GM23338 (cell line): ENCODE measurements at regions not wholly inside any gene's neighbourhood (a gene's known extent, or its start where the extent isn't known, plus 50 kb on each side); places are given as distances from the start of the nearest gene placed in this dataset.

Source experiments
- ATAC-seq: fragments of 200-7000 bp; cut with Tn5 transposase; 3 replicates; pipeline ENCODE4 v1.9.1; 2020
- DNase-seq: peaks from one replicate; pipeline ENCODE4 v3.0.0-alpha.2; 2015; ENCODE audit warnings: low spot score
- H2AFZ ChIP-seq: fragments of 200-600 bp; sonication (generic); 2 replicates; pipeline ENCODE4 v1.8.0; 2016; ENCODE audit warnings: antibody characterized with exemption, mild to moderate bottlenecking, moderate library complexity
- H3F3A ChIP-seq: fragments of 200-600 bp; sonication (generic); replicated peaks from 2 replicates; pipeline ENCODE4 v1.8.0; 2017; ENCODE audit warnings: antibody characterized with exemption, mixed run types, low read depth
- H3K27ac ChIP-seq: fragments of 200-600 bp; sonication (generic); 2 replicates; pipeline ENCODE4 v1.6.1; 2016; ENCODE audit warnings: low read depth
- H3K27me3 ChIP-seq: fragments of 200-600 bp; sonication (generic); 2 replicates; pipeline ENCODE4 v1.8.0; 2016; ENCODE audit warnings: mild to moderate bottlenecking, mixed run types, moderate library complexity; ENCODE audit not compliant: insufficient read depth
- H3K36me3 ChIP-seq: fragments of 200-600 bp; sonication (generic); 2 replicates; pipeline ENCODE4 v1.8.0; 2016; ENCODE audit warnings: mild to moderate bottlenecking; ENCODE audit not compliant: insufficient read depth
- H3K4me1 ChIP-seq: fragments of 200-600 bp; sonication (generic); 2 replicates; pipeline ENCODE4 v1.8.0; 2016; ENCODE audit warnings: mild to moderate bottlenecking, moderate library complexity; ENCODE audit not compliant: insufficient read depth
- H3K4me2 ChIP-seq: fragments of 200-600 bp; sonication (generic); 2 replicates; pipeline ENCODE4 v1.7.1; 2017; ENCODE audit warnings: mixed run types
- H3K4me3 ChIP-seq: fragments of 200-600 bp; sonication (generic); 2 replicates; pipeline ENCODE4 v1.6.1; 2016; ENCODE audit warnings: mixed run types
- H3K79me2 ChIP-seq: fragments of 200-600 bp; sonication (generic); replicated peaks from 2 replicates; pipeline ENCODE4 v1.8.0; 2017; ENCODE audit warnings: mild to moderate bottlenecking; ENCODE audit not compliant: insufficient read depth
- H3K9me2 ChIP-seq: fragments of 200-600 bp; sonication (generic); 2 replicates; pipeline ENCODE4 v1.8.0; 2017; ENCODE audit not compliant: insufficient read depth
- H4K20me1 ChIP-seq: fragments of 200-600 bp; sonication (generic); replicated peaks from 2 replicates; pipeline ENCODE4 v1.8.0; 2017; ENCODE audit warnings: mild to moderate bottlenecking; ENCODE audit not compliant: insufficient read depth
- H3K27ac Mint-ChIP-seq: 2 replicates; pipeline ENCODE4 v1.8.0; 2020; ENCODE audit warnings: inconsistent platforms, mild to moderate bottlenecking, moderate library complexity, mixed read lengths
- H3K27me3 Mint-ChIP-seq: 3 replicates; pipeline ENCODE4 v1.8.0; 2022; ENCODE audit warnings: low read depth, mild to moderate bottlenecking, moderate library complexity, mixed read lengths, inconsistent platforms; ENCODE audit not compliant: insufficient read depth, poor library complexity
- H3K36me3 Mint-ChIP-seq: 3 replicates; pipeline ENCODE4 v1.8.0; 2021; ENCODE audit warnings: low read depth, mild to moderate bottlenecking, inconsistent platforms, moderate library complexity, mixed read lengths
- H3K4me1 Mint-ChIP-seq: 3 replicates; pipeline ENCODE4 v1.8.0; 2020; ENCODE audit warnings: mild to moderate bottlenecking, inconsistent platforms, mixed read lengths
- H3K4me3 Mint-ChIP-seq: 3 replicates; pipeline ENCODE4 v1.8.0; 2021; ENCODE audit warnings: moderate library complexity, mild to moderate bottlenecking, inconsistent platforms, mixed read lengths
- H3K9me3 Mint-ChIP-seq: 3 replicates; pipeline ENCODE4 v1.8.0; 2020; ENCODE audit warnings: moderate library complexity, mild to moderate bottlenecking, inconsistent platforms, mixed read lengths
- CREB1 ChIP-seq: fragments of 250-450 bp; sonication (Bioruptor Pico); IDR thresholded peaks from 2 replicates; pipeline ENCODE4 v1.5.0; 2020; ENCODE audit warnings: low read depth, mild to moderate bottlenecking, moderate library complexity
- EZH2 ChIP-seq: fragments of 200-600 bp; sonication (generic); IDR thresholded peaks from one replicate; pipeline ENCODE4 v1.8.0; 2017; ENCODE audit warnings: antibody characterized with exemption, mild to moderate bottlenecking, low read depth; ENCODE audit not compliant: unreplicated experiment
- EZH2phosphoT487 ChIP-seq: fragments of 200-600 bp; sonication (generic); IDR thresholded peaks from one replicate; pipeline ENCODE4 v1.8.1; 2018; ENCODE audit warnings: antibody characterized with exemption; ENCODE audit not compliant: unreplicated experiment
- JUNB ChIP-seq: IDR thresholded peaks from one replicate; pipeline ENCODE4 v1.6.1; 2016; ENCODE audit warnings: antibody characterized with exemption; ENCODE audit not compliant: unreplicated experiment
- NANOG ChIP-seq: IDR thresholded peaks from 2 replicates; pipeline ENCODE4 v1.6.1; 2016; ENCODE audit warnings: antibody characterized with exemption, borderline replicate concordance
- POLR2AphosphoS5 ChIP-seq: IDR thresholded peaks from 2 replicates; pipeline ENCODE4 v1.6.1; 2016; ENCODE audit warnings: antibody characterized with exemption, low read depth
- STAT1 ChIP-seq: IDR thresholded peaks from one replicate; pipeline ENCODE4 v1.6.1; 2016; ENCODE audit warnings: antibody characterized with exemption; ENCODE audit not compliant: unreplicated experiment
- ZNF114 ChIP-seq: fragments of 250-450 bp; sonication (Bioruptor Pico); IDR thresholded peaks from 2 replicates; pipeline ENCODE4 v1.5.0; 2020; ENCODE audit warnings: mild to moderate bottlenecking, moderate library complexity
- ZNF331 ChIP-seq: fragments of 250-450 bp; sonication (Bioruptor Pico); IDR thresholded peaks from 2 replicates; pipeline ENCODE4 v1.5.0; 2020; ENCODE audit warnings: low read depth, mild to moderate bottlenecking, moderate library complexity
- TF ChIP-seq, protein P1 (sequence below): IDR thresholded peaks from 2 replicates; pipeline ENCODE4 v1.6.1; 2016; ENCODE audit warnings: antibody characterized with exemption
- TF ChIP-seq, protein P2 (sequence below): fragments of 250-450 bp; sonication (Bioruptor Pico); IDR thresholded peaks from 2 replicates; pipeline ENCODE4 v1.5.0; 2020; ENCODE audit warnings: mild to moderate bottlenecking, moderate library complexity
- TF ChIP-seq, protein P3 (sequence below): IDR thresholded peaks from one replicate; pipeline ENCODE4 v1.6.1; 2018; ENCODE audit warnings: antibody characterized with exemption; ENCODE audit not compliant: unreplicated experiment
- TF ChIP-seq, protein P4 (sequence below), 2 experiments: fragments of 200-600 bp in 1 of 2; sonication (generic) in 1 of 2; conservative IDR thresholded peaks; 2 replicates each; pipeline versions ENCODE4 v1.5.1 to v1.6.1; 2016 to 2017; ENCODE audit warnings: antibody characterized with exemption in 2 of 2, low read depth in 2 of 2, mild to moderate bottlenecking in 2 of 2, moderate library complexity in 1 of 2

DNA sequence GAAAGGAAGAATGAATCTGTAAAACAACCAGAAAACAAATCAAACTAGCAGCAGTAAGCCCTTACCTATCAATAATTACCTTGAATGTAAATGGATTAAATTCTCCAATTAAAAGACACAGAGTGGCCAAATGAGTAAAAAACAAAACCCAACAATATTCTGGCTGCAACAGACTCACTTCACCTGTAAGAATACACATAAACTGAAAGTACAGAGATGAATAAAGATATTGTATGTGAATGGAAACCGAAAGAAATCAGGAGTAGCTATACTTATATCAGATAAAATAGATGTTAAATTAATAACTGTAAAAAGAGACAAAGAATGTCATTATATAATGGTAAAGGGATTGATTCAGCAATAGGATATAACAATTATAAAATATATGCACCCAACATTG is 514.5 kb upstream of the DPPA4 start:
- no peaks in the 10 kb centered on the region for H3K27me3 Mint-ChIP-seq
- Histone ChIP-seq H3K4me1 (no peaks in the 10 kb centered on the region), H3F3A (no peaks in the 10 kb centered on the region), H3K36me3 (no peaks in the 10 kb centered on the region; the same call in 1 of the 2 replicates), H2AFZ (no peak overlapping the region), H3K79me2 (no peaks in the 10 kb centered on the region), H4K20me1 (no peaks in the 10 kb centered on the region), H3K27ac (no peak overlapping the region), H3K27me3 (no peaks in the 10 kb centered on the region), H3K4me2 (no peak overlapping the region), H3K4me3 (no peak overlapping the region), H3K9me2 (no peaks in the 10 kb centered on the region)
- no peak for TF ChIP-seq POLR2AphosphoS5
- no peak for TF ChIP-seq EZH2phosphoT487
- no peak for TF ChIP-seq JUNB
- TF ChIP-seq STAT1: no peak
- no peak for TF ChIP-seq ZNF331
- TF ChIP-seq, protein P1, sequence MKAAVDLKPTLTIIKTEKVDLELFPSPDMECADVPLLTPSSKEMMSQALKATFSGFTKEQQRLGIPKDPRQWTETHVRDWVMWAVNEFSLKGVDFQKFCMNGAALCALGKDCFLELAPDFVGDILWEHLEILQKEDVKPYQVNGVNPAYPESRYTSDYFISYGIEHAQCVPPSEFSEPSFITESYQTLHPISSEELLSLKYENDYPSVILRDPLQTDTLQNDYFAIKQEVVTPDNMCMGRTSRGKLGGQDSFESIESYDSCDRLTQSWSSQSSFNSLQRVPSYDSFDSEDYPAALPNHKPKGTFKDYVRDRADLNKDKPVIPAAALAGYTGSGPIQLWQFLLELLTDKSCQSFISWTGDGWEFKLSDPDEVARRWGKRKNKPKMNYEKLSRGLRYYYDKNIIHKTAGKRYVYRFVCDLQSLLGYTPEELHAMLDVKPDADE: no peak
- TF ChIP-seq, protein P2, sequence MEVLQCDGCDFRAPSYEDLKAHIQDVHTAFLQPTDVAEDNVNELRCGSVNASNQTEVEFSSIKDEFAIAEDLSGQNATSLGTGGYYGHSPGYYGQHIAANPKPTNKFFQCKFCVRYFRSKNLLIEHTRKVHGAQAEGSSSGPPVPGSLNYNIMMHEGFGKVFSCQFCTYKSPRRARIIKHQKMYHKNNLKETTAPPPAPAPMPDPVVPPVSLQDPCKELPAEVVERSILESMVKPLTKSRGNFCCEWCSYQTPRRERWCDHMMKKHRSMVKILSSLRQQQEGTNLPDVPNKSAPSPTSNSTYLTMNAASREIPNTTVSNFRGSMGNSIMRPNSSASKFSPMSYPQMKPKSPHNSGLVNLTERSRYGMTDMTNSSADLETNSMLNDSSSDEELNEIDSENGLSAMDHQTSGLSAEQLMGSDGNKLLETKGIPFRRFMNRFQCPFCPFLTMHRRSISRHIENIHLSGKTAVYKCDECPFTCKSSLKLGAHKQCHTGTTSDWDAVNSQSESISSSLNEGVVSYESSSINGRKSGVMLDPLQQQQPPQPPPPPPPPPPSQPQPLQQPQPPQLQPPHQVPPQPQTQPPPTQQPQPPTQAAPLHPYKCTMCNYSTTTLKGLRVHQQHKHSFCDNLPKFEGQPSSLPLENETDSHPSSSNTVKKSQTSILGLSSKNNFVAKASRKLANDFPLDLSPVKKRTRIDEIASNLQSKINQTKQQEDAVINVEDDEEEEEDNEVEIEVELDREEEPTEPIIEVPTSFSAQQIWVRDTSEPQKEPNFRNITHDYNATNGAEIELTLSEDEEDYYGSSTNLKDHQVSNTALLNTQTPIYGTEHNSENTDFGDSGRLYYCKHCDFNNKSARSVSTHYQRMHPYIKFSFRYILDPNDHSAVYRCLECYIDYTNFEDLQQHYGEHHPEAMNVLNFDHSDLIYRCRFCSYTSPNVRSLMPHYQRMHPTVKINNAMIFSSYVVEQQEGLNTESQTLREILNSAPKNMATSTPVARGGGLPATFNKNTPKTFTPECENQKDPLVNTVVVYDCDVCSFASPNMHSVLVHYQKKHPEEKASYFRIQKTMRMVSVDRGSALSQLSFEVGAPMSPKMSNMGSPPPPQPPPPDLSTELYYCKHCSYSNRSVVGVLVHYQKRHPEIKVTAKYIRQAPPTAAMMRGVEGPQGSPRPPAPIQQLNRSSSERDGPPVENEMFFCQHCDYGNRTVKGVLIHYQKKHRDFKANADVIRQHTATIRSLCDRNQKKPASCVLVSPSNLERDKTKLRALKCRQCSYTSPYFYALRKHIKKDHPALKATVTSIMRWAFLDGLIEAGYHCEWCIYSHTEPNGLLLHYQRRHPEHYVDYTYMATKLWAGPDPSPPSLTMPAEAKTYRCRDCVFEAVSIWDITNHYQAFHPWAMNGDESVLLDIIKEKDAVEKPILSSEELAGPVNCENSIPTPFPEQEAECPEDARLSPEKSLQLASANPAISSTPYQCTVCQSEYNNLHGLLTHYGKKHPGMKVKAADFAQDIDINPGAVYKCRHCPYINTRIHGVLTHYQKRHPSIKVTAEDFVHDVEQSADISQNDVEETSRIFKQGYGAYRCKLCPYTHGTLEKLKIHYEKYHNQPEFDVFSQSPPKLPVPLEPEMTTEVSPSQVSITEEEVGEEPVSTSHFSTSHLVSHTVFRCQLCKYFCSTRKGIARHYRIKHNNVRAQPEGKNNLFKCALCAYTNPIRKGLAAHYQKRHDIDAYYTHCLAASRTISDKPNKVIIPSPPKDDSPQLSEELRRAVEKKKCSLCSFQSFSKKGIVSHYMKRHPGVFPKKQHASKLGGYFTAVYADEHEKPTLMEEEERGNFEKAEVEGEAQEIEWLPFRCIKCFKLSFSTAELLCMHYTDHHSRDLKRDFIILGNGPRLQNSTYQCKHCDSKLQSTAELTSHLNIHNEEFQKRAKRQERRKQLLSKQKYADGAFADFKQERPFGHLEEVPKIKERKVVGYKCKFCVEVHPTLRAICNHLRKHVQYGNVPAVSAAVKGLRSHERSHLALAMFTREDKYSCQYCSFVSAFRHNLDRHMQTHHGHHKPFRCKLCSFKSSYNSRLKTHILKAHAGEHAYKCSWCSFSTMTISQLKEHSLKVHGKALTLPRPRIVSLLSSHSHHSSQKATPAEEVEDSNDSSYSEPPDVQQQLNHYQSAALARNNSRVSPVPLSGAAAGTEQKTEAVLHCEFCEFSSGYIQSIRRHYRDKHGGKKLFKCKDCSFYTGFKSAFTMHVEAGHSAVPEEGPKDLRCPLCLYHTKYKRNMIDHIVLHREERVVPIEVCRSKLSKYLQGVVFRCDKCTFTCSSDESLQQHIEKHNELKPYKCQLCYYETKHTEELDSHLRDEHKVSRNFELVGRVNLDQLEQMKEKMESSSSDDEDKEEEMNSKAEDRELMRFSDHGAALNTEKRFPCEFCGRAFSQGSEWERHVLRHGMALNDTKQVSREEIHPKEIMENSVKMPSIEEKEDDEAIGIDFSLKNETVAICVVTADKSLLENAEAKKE (CRISPR knock-in tag): no peak
- TF ChIP-seq NANOG: no peak
- TF ChIP-seq, protein P3, sequence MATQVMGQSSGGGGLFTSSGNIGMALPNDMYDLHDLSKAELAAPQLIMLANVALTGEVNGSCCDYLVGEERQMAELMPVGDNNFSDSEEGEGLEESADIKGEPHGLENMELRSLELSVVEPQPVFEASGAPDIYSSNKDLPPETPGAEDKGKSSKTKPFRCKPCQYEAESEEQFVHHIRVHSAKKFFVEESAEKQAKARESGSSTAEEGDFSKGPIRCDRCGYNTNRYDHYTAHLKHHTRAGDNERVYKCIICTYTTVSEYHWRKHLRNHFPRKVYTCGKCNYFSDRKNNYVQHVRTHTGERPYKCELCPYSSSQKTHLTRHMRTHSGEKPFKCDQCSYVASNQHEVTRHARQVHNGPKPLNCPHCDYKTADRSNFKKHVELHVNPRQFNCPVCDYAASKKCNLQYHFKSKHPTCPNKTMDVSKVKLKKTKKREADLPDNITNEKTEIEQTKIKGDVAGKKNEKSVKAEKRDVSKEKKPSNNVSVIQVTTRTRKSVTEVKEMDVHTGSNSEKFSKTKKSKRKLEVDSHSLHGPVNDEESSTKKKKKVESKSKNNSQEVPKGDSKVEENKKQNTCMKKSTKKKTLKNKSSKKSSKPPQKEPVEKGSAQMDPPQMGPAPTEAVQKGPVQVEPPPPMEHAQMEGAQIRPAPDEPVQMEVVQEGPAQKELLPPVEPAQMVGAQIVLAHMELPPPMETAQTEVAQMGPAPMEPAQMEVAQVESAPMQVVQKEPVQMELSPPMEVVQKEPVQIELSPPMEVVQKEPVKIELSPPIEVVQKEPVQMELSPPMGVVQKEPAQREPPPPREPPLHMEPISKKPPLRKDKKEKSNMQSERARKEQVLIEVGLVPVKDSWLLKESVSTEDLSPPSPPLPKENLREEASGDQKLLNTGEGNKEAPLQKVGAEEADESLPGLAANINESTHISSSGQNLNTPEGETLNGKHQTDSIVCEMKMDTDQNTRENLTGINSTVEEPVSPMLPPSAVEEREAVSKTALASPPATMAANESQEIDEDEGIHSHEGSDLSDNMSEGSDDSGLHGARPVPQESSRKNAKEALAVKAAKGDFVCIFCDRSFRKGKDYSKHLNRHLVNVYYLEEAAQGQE: no peak
- TF ChIP-seq ZNF114 (CRISPR knock-in tag): no peak
- TF ChIP-seq EZH2: no peak
- TF ChIP-seq CREB1: no peak
- TF ChIP-seq, protein P4, sequence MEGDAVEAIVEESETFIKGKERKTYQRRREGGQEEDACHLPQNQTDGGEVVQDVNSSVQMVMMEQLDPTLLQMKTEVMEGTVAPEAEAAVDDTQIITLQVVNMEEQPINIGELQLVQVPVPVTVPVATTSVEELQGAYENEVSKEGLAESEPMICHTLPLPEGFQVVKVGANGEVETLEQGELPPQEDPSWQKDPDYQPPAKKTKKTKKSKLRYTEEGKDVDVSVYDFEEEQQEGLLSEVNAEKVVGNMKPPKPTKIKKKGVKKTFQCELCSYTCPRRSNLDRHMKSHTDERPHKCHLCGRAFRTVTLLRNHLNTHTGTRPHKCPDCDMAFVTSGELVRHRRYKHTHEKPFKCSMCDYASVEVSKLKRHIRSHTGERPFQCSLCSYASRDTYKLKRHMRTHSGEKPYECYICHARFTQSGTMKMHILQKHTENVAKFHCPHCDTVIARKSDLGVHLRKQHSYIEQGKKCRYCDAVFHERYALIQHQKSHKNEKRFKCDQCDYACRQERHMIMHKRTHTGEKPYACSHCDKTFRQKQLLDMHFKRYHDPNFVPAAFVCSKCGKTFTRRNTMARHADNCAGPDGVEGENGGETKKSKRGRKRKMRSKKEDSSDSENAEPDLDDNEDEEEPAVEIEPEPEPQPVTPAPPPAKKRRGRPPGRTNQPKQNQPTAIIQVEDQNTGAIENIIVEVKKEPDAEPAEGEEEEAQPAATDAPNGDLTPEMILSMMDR (conservative IDR thresholded peaks at IDR 0.05; ENCODE audit: low read depth in 2 of 2): no peak
- ATAC-seq: no peak
- no peak overlapping the region for H3K27ac Mint-ChIP-seq
- peaks cover 14% of the 10 kb centered on the region for H3K36me3 Mint-ChIP-seq
- no peak for DNase-seq
- no peak overlapping the region for H3K4me3 Mint-ChIP-seq
- H3K4me1 Mint-ChIP-seq: no peaks in the 10 kb centered on the region
- peaks cover 10% of the 10 kb centered on the region for H3K9me3 Mint-ChIP-seq
